ENCODE measurements at regions not wholly inside any gene's neighbourhood (a gene's known extent, or its start where the extent isn't known, plus 50 kb on each side); places are given as distances from the start of the nearest gene placed in this dataset.
A peak's percentile ranks its signal among the peaks of the same experiment; 100 is the strongest.

- no peaks in the 10 kb centered on the region for H4K20me1 ChIP-seq (ENCODE audit: insufficient read depth, poor library complexity, severe bottlenecking)
- H3K79me2 ChIP-seq = no peaks in the 10 kb centered on the region
- TF ChIP-seq EZH2phosphoT487 (IDR thresholded peaks at IDR 0.05; ENCODE audit: low read depth, severe bottlenecking, unreplicated experiment) (no peak), EZH2 (IDR thresholded peaks at IDR 0.05; ENCODE audit: borderline replicate concordance) (no peak)
- TF ChIP-seq, protein P1, sequence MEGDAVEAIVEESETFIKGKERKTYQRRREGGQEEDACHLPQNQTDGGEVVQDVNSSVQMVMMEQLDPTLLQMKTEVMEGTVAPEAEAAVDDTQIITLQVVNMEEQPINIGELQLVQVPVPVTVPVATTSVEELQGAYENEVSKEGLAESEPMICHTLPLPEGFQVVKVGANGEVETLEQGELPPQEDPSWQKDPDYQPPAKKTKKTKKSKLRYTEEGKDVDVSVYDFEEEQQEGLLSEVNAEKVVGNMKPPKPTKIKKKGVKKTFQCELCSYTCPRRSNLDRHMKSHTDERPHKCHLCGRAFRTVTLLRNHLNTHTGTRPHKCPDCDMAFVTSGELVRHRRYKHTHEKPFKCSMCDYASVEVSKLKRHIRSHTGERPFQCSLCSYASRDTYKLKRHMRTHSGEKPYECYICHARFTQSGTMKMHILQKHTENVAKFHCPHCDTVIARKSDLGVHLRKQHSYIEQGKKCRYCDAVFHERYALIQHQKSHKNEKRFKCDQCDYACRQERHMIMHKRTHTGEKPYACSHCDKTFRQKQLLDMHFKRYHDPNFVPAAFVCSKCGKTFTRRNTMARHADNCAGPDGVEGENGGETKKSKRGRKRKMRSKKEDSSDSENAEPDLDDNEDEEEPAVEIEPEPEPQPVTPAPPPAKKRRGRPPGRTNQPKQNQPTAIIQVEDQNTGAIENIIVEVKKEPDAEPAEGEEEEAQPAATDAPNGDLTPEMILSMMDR (IDR thresholded peaks at IDR 0.05; ENCODE audit: poor library complexity) = no peak
- no peaks in the 10 kb centered on the region for H3K9me3 ChIP-seq (ENCODE audit: low read depth)
- no peak overlapping the region for H3K27ac ChIP-seq
- H3K9me2 ChIP-seq (replicated peaks; ENCODE audit: insufficient read depth) = no peaks in the 10 kb centered on the region
- no peak overlapping the region for H2AFZ ChIP-seq
- peak overlapping the region; percentile 16 for H3K4me2 ChIP-seq
- DNase-seq (ENCODE audit: low spot score) = no peak
- WGBS (ENCODE audit: low lambda C conversion rate, missing lambda C conversion rate) = 60% methylated on average over 3 of the region's 3 CpGs
- H3K36me3 ChIP-seq (replicated peaks; ENCODE audit: insufficient read depth, low read depth) = no peaks in the 10 kb centered on the region
- peaks cover 12% of the 10 kb centered on the region for H3K4me1 ChIP-seq (ENCODE audit: insufficient read depth)
- no peaks in the 10 kb centered on the region for H3K27me3 ChIP-seq
- H3K4me3 ChIP-seq = no peak overlapping the region
These were observed 320.2 kb upstream of the JARID2 start for GRCh38 chr6:14925699-14926026.

- H3K36me3 ChIP-seq (replicated peaks; ENCODE audit: insufficient read depth, low read depth) = no peaks in the 10 kb centered on the region
- no peak overlapping the region for H3K4me3 ChIP-seq
- H3K27ac ChIP-seq = no peak overlapping the region
- no peaks in the 10 kb centered on the region for H3K9me3 ChIP-seq (ENCODE audit: low read depth)
- no peak overlapping the region for H3K4me2 ChIP-seq
- H3K79me2 ChIP-seq = no peaks in the 10 kb centered on the region
- TF ChIP-seq, protein P1 (IDR thresholded peaks at IDR 0.05; ENCODE audit: poor library complexity) = no peak
- TF ChIP-seq EZH2 (IDR thresholded peaks at IDR 0.05; ENCODE audit: borderline replicate concordance) (no peak), EZH2phosphoT487 (IDR thresholded peaks at IDR 0.05; ENCODE audit: low read depth, severe bottlenecking, unreplicated experiment) (no peak)
- 91% methylated on average over 7 of the region's 7 CpGs for whole genome bisulfite sequencing (ENCODE audit: low lambda C conversion rate, missing lambda C conversion rate)
- no peak for DNase-seq (ENCODE audit: low spot score)
- H3K9me2 ChIP-seq (replicated peaks; ENCODE audit: insufficient read depth) = no peaks in the 10 kb centered on the region
- no peak overlapping the region for H2AFZ ChIP-seq
- H3K27me3 ChIP-seq = no peaks in the 10 kb centered on the region
- H3K4me1 ChIP-seq (ENCODE audit: insufficient read depth) = peaks cover 12% of the 10 kb centered on the region
- H4K20me1 ChIP-seq (ENCODE audit: insufficient read depth, poor library complexity, severe bottlenecking) = no peaks in the 10 kb centered on the region
These were observed 318.5 kb upstream of the JARID2 start for GRCh38 chr6:14927398-14927797.

DNA sequence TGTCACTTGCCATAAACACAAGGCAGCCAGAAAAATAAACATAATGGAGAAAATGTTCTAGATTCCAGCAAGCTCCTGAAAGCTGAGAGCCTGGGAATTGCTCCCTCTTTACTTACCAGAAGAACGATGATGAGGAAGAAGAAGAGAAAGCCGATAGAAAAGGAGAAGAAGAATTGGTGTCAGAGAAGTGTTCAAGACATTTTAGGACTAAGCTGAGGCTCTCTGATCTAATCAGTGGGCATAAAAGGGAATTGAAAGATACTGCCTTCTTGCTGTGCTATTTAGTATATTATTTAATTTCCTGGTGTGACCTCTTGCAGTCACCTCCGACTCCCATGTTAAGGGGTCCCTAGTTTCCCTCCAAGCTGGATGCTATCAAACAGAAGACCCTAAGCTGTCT is 316.6 kb upstream of the JARID2 start:
- TF ChIP-seq, protein P1 (IDR thresholded peaks at IDR 0.05; ENCODE audit: poor library complexity) = no peak
- no peak for TF ChIP-seq EZH2 (IDR thresholded peaks at IDR 0.05; ENCODE audit: borderline replicate concordance)
- TF ChIP-seq EZH2phosphoT487 (IDR thresholded peaks at IDR 0.05; ENCODE audit: low read depth, severe bottlenecking, unreplicated experiment) = no peak
- Histone ChIP-seq H3K9me3 (ENCODE audit: low read depth) (no peaks in the 10 kb centered on the region), H3K4me2 (no peak overlapping the region), H2AFZ (no peak overlapping the region), H4K20me1 (ENCODE audit: insufficient read depth, poor library complexity, severe bottlenecking) (no peaks in the 10 kb centered on the region), H3K27me3 (no peaks in the 10 kb centered on the region), H3K9me2 (replicated peaks; ENCODE audit: insufficient read depth) (no peaks in the 10 kb centered on the region), H3K4me3 (no peak overlapping the region), H3K36me3 (replicated peaks; ENCODE audit: insufficient read depth, low read depth) (no peaks in the 10 kb centered on the region), H3K27ac (no peak overlapping the region), H3K4me1 (ENCODE audit: insufficient read depth) (peaks cover 12% of the 10 kb centered on the region), H3K79me2 (no peaks in the 10 kb centered on the region)
- no peak for DNase-seq (ENCODE audit: low spot score)
- WGBS (ENCODE audit: low lambda C conversion rate, missing lambda C conversion rate) = 94% methylated on average over 3 of the region's 3 CpGs
